Heart left ventricle (tissue), 16 donors: ENCODE measurements at regions not wholly inside any gene's neighbourhood (a gene's known extent, or its start where the extent isn't known, plus 50 kb on each side); places are given as distances from the start of the nearest gene placed in this dataset.

Source experiments
- ATAC-seq, 4 donors: fragments of 200-7000 bp; cut with Tn5 transposase; one replicate each; pipeline ENCODE4 v1.9.1; 2020 to 2022; ENCODE audit warnings: moderate library complexity in 4 of 4, mild to moderate bottlenecking in 3 of 4, moderate number of reproducible peaks in 1 of 4
- DNase-seq, 5 donors: peaks; one replicate each; pipeline ENCODE4 v3.0.0-alpha.2; 2020
- H3K27ac ChIP-seq, 12 donors: fragments of 200-600 bp; sonication (generic) in 4 of 12; one replicate each; pipeline versions ENCODE4 v1.5.0 to v1.8.0; 2016 to 2022; ENCODE audit warnings: mild to moderate bottlenecking in 2 of 12
- H3K27me3 ChIP-seq, 9 donors: fragments of 200-600 bp; sonication (generic) in 2 of 9; one replicate each; pipeline versions ENCODE4 v1.5.1 to v1.8.0; 2016 to 2022; ENCODE audit warnings: mild to moderate bottlenecking in 3 of 9
- H3K36me3 ChIP-seq, 9 donors: fragments of 200-600 bp; sonication (generic) in 2 of 9; one replicate each; pipeline versions ENCODE4 v1.5.0 to v1.8.0; 2018 to 2022; ENCODE audit warnings: mild to moderate bottlenecking in 2 of 9
- H3K4me1 ChIP-seq, 12 donors: fragments of 200-600 bp; sonication (generic) in 4 of 12; one replicate each; pipeline versions ENCODE4 v1.5.0 to v1.8.0; 2016 to 2022; ENCODE audit warnings: mild to moderate bottlenecking in 3 of 12
- H3K4me3 ChIP-seq, 12 donors: fragments of 200-600 bp; sonication (generic) in 4 of 12; one replicate each; pipeline versions ENCODE4 v1.5.0 to v1.8.0; 2017 to 2022; ENCODE audit warnings: mild to moderate bottlenecking in 9 of 12, moderate library complexity in 4 of 12
- H3K9me3 ChIP-seq, 12 donors: fragments of 200-600 bp; sonication (generic) in 4 of 12; one replicate each; pipeline versions ENCODE4 v1.5.0 to v1.8.0; 2016 to 2022; ENCODE audit warnings: mild to moderate bottlenecking in 1 of 12
- POLR2A ChIP-seq, 2 donors: fragments of 450-650 bp; IDR thresholded peaks; one replicate each; pipeline ENCODE4 v1.6.1; 2017; ENCODE audit warnings: antibody characterized with exemption in 2 of 2, mild to moderate bottlenecking in 2 of 2, moderate library complexity in 2 of 2
- WGBS, 4 donors: extraction: QIAGEN DNeasy Blood & Tissue Kit in 2 of 4; methylation state at CpG; one replicate each; pipeline versions ENCODE4 v1.1.5 to v1.1.7; 2013 to 2018; 5-methylcytosine and 5-hydroxymethylcytosine counted together
- intact Hi-C, 10 donors: fragments of 100-400 bp; cut with DNase I; formaldehyde crosslinking; loops; one replicate each; pipeline versions ENCODE4 v1.11.1 to v1.14.2; 2022
- TF ChIP-seq, protein P1 (sequence below), 12 donors: fragments of 200-600 bp; sonication (generic) in 4 of 12; IDR thresholded peaks; one replicate each; pipeline versions ENCODE4 v1.5.0 to v1.8.0; 2018 to 2022; ENCODE audit warnings: antibody characterized with exemption in 12 of 12, mild to moderate bottlenecking in 5 of 12
- donor health status: ischemic (EF 13 %, LVEDD 7.1; RV severe dilation, severe dysfunction).
- donor health status: healthy with polysubstance abuse.
- donor health status: DM: no; HTN: yes; CAD: no.
- donor health status: DM: no; HTN: no; CAD: no.
- donor health status: ischemic (EF 25% LVEDD 6.9; RV normal size, moderate dysfunction).
- donor health status: ischemic (EF 25% LVEDD 5.7; RV mildly dilated, moderate dysfunction).
- donor health status: healthy.
- donor health status: DM: yes; HTN: yes; CAD: no.
- donor health status: ischemic (EF 35%, LVEDD 5.7; RV mildly dilated, moderate dysfunction).
- donor health status: nonischemic (EF 11% LVEDD 7.7; RV severe dilation, severe dysfunction).
- donor health status: DM: yes; HTN: yes; CAD: no.
- donor health status: PGD.
- donor health status: ischemic (EF 29% LVEDD 5.4; RV normal size, mild dysfunction).
- donor health status: nonischemic (EF 23%, LVEDD 6.1; RV moderate dilation, normal function).

DNA sequence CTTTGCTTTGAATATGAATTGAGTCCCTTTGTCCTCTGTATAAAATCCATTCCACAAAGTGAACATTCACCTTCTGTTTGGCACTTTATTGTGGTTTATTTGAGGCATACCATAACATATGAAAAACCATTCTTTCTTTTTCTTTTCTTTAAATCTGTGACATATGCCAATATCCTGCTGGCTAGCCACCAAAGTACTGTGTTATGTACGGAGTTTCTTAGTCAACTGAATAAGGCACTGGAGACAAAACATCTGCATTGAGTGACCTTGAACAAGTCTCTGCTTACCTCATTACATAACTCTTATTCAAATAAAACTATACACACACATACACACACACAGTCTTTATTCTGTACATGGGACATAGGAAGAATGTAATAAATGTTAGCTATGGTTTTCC is 872.8 kb downstream of the C4orf33 start:
- no peaks in the 10 kb centered on the region for H3K4me1 ChIP-seq
- WGBS, 4 donors: 59 to 83% (median 70%) methylated on average over 1 of the region's 1 CpG
- H3K27ac ChIP-seq: no peak overlapping the region
- no peak for ATAC-seq
- no peak for DNase-seq
- peaks cover 0 to 12% (median 3%) of the 10 kb centered on the region in 12 donors for H3K9me3 ChIP-seq
- H3K4me3 ChIP-seq: no peak overlapping the region
- H3K36me3 ChIP-seq: no peaks in the 10 kb centered on the region
- intact Hi-C loops: no loop called here
- no peaks in the 10 kb centered on the region for H3K27me3 ChIP-seq
- TF ChIP-seq, protein P1, sequence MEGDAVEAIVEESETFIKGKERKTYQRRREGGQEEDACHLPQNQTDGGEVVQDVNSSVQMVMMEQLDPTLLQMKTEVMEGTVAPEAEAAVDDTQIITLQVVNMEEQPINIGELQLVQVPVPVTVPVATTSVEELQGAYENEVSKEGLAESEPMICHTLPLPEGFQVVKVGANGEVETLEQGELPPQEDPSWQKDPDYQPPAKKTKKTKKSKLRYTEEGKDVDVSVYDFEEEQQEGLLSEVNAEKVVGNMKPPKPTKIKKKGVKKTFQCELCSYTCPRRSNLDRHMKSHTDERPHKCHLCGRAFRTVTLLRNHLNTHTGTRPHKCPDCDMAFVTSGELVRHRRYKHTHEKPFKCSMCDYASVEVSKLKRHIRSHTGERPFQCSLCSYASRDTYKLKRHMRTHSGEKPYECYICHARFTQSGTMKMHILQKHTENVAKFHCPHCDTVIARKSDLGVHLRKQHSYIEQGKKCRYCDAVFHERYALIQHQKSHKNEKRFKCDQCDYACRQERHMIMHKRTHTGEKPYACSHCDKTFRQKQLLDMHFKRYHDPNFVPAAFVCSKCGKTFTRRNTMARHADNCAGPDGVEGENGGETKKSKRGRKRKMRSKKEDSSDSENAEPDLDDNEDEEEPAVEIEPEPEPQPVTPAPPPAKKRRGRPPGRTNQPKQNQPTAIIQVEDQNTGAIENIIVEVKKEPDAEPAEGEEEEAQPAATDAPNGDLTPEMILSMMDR (IDR thresholded peaks at IDR 0.05): no peak
- TF ChIP-seq POLR2A (IDR thresholded peaks at IDR 0.05): no peak

DNA sequence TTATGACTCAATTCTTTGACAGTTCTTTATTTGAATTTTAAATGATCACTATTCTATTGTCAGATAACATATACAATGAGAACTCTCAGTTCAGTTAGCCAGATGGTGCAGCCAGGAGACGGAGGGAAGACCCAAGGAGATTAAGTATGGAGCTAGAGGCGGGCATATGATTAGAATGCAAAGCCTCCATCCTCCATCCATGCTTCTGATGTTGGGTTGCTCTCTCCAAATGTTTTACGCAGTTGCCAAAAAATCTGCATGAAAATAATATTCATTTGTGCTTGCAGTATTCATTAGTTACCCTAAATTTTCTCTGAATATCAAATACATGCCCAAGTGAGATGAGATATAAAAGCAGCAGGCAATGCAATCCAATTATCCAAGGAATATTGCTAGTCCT is 874.8 kb downstream of the C4orf33 start:
- Histone ChIP-seq H3K9me3 (peaks cover 0 to 12% (median under 1%) of the 10 kb centered on the region in 12 donors), H3K27me3 (no peaks in the 10 kb centered on the region), H3K36me3 (no peaks in the 10 kb centered on the region), H3K4me1 (no peaks in the 10 kb centered on the region), H3K4me3 (no peak overlapping the region), H3K27ac (no peak overlapping the region)
- ATAC-seq (no peak), DNase-seq (no peak)
- 68 to 82% (median 79%) methylated on average over 3 of the region's 3 CpGs for WGBS, 4 donors
- TF ChIP-seq POLR2A (IDR thresholded peaks at IDR 0.05): no peak
- TF ChIP-seq, protein P1 (IDR thresholded peaks at IDR 0.05): no peak
- intact Hi-C loops: no loop called here

DNA sequence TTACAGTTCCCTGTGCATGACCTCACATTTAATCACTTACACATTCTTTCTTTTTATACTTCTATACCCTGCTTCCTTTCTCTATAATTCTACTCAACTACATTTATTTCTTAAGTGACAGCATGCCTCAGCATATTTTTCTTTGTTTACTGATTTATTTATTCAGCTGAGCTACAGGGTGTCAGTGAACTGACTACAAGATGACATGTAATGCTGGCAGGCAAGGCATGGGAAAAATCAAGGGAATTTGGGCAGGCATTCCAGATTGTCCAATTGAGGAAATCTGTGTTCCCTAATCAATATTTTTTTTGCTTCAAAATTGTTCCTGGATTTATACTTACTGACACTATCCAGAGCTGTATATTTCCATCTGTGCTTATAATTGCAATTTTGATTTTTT is 875.5 kb downstream of the C4orf33 start:
- Histone ChIP-seq H3K36me3 (no peaks in the 10 kb centered on the region), H3K27ac (no peak overlapping the region), H3K4me1 (no peaks in the 10 kb centered on the region), H3K4me3 (no peak overlapping the region), H3K27me3 (no peaks in the 10 kb centered on the region), H3K9me3 (peaks cover 0 to 12% (median 0%) of the 10 kb centered on the region in 12 donors)
- ATAC-seq (no peak), DNase-seq (no peak)
- TF ChIP-seq POLR2A (IDR thresholded peaks at IDR 0.05): no peak
- TF ChIP-seq, protein P1 (IDR thresholded peaks at IDR 0.05): no peak
- intact Hi-C loops: no loop called here

DNA sequence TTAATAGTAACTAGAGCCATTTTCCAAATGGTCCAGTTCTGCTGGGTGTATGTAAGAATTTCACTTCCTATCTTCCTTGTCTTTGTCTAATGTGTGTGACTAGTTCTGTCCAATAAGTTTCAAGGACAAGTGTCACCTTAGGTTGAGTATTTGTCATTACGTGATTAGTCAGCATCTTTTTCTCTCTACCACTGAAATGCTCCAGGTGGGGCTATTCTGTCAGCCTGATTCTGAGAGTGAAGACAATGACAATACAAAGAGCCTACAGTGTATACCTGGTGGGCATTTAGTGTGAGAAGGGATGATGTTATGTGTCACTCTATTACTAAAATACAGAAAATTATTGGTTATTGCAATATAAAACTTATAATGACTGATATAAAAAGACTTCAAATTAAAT is 876.3 kb downstream of the C4orf33 start:
- H3K9me3 ChIP-seq: peaks cover 0 to 12% (median 0%) of the 10 kb centered on the region in 12 donors
- DNase-seq (no peak), ATAC-seq (no peak)
- TF ChIP-seq, protein P1 (IDR thresholded peaks at IDR 0.05): no peak
- TF ChIP-seq POLR2A (IDR thresholded peaks at IDR 0.05): no peak
- intact Hi-C loops: no loop called here
- H3K36me3 ChIP-seq: no peaks in the 10 kb centered on the region
- H3K4me1 ChIP-seq: no peaks in the 10 kb centered on the region
- 75 to 88% (median 82%) methylated on average over 1 of the region's 1 CpG for WGBS, 4 donors
- no peak overlapping the region for H3K27ac ChIP-seq
- H3K4me3 ChIP-seq: no peak overlapping the region
- H3K27me3 ChIP-seq: no peaks in the 10 kb centered on the region
